ENCODE measurements at regions not wholly inside any gene's neighbourhood (a gene's known extent, or its start where the extent isn't known, plus 50 kb on each side); places are given as distances from the start of the nearest gene placed in this dataset.

- Histone ChIP-seq H3K4me3 (ENCODE audit: low read depth in 1 of 2, low read length in 1 of 2) (no peak overlapping the region), H3K27ac (no peak overlapping the region), H3K27me3 (no peaks in the 10 kb centered on the region), H3K4me1 (ENCODE audit: control insufficient read depth in 1 of 2, insufficient read depth in 1 of 2, low read depth in 1 of 2, low read length in 1 of 2) (no peaks in the 10 kb centered on the region), H3K9me3 (no peaks in the 10 kb centered on the region), H3K36me3 (peaks cover 16% of the 10 kb centered on the region)
- TF ChIP-seq CTCF (IDR thresholded peaks at IDR 0.05): no peak
These were observed 119.0 kb downstream of the RMI2 start for GRCh38 chr16:11464241-11464640.

- Histone ChIP-seq H3K27me3 (no peaks in the 10 kb centered on the region), H3K36me3 (peaks cover 12% of the 10 kb centered on the region), H3K4me3 (ENCODE audit: low read depth in 1 of 2, low read length in 1 of 2) (no peak overlapping the region), H3K9me3 (no peaks in the 10 kb centered on the region), H3K27ac (no peak overlapping the region), H3K4me1 (ENCODE audit: control insufficient read depth in 1 of 2, insufficient read depth in 1 of 2, low read depth in 1 of 2, low read length in 1 of 2) (no peaks in the 10 kb centered on the region)
- no peak for TF ChIP-seq CTCF (IDR thresholded peaks at IDR 0.05)
These were observed 120.4 kb downstream of the RMI2 start for GRCh38 chr16:11465675-11466074.

GRCh38 chr16:11470676-11471415, 115.9 kb downstream of the LITAF start:
- H3K36me3 ChIP-seq: peaks cover 3% of the 10 kb centered on the region
- no peak overlapping the region for H3K4me3 ChIP-seq (ENCODE audit: low read depth in 1 of 2, low read length in 1 of 2)
- no peaks in the 10 kb centered on the region for H3K9me3 ChIP-seq
- no peak for TF ChIP-seq CTCF (IDR thresholded peaks at IDR 0.05)
- H3K27ac ChIP-seq: no peak overlapping the region
- no peaks in the 10 kb centered on the region for H3K4me1 ChIP-seq (ENCODE audit: control insufficient read depth in 1 of 2, insufficient read depth in 1 of 2, low read depth in 1 of 2, low read length in 1 of 2)
- no peaks in the 10 kb centered on the region for H3K27me3 ChIP-seq

GRCh38 chr16:11471548-11471947, 115.2 kb downstream of the LITAF start:
- no peaks in the 10 kb centered on the region for H3K4me1 ChIP-seq (ENCODE audit: control insufficient read depth in 1 of 2, insufficient read depth in 1 of 2, low read depth in 1 of 2, low read length in 1 of 2)
- no peak for TF ChIP-seq CTCF (IDR thresholded peaks at IDR 0.05)
- H3K4me3 ChIP-seq (ENCODE audit: low read depth in 1 of 2, low read length in 1 of 2): no peak overlapping the region
- peaks cover 3% of the 10 kb centered on the region for H3K36me3 ChIP-seq
- no peak overlapping the region for H3K27ac ChIP-seq
- H3K27me3 ChIP-seq: no peaks in the 10 kb centered on the region
- no peaks in the 10 kb centered on the region for H3K9me3 ChIP-seq

- Histone ChIP-seq H3K27me3 (no peaks in the 10 kb centered on the region), H3K4me3 (ENCODE audit: low read depth in 1 of 2, low read length in 1 of 2) (no peak overlapping the region), H3K36me3 (peaks cover 2% of the 10 kb centered on the region), H3K4me1 (ENCODE audit: control insufficient read depth in 1 of 2, insufficient read depth in 1 of 2, low read depth in 1 of 2, low read length in 1 of 2) (no peaks in the 10 kb centered on the region), H3K27ac (no peak overlapping the region), H3K9me3 (no peaks in the 10 kb centered on the region)
- TF ChIP-seq CTCF (IDR thresholded peaks at IDR 0.05): no peak
These were observed 114.3 kb downstream of the LITAF start for GRCh38 chr16:11472410-11472809.
